K562 (cell line): ENCODE measurements at regions not wholly inside any gene's neighbourhood (a gene's known extent, or its start where the extent isn't known, plus 50 kb on each side); places are given as distances from the start of the nearest gene placed in this dataset.

Source experiments
- ATAC-seq: fragments of 200-7000 bp; cut with Tn5 transposase; 3 replicates; pipeline ENCODE4 v1.9.1; 2020; ENCODE audit warnings: moderate library complexity
- BruUV-seq: library from RNA; stranded (reverse); fragments of 400-500 nt; replicated peaks from 2 replicates; lab custom pipeline; 2021; lab: Mats Ljungman, UMichigan
- CTCF ChIA-PET: fragments of 300-600 bp; formaldehyde crosslinking; extraction: SDS; loops from one replicate; lab custom pipeline; 2021; ENCODE audit warnings: low intra/inter-chr PET ratio; lab: Yijun Ruan, JAX
- POLR2A ChIA-PET: fragments of 300-600, 350-650 bp; sonication (Branson Sonifier 250); formaldehyde crosslinking; extraction: SDS; loops from one replicate; lab custom pipeline; 2021; ENCODE audit warnings: antibody characterized with exemption, inconsistent platforms; lab: Yijun Ruan, JAX
- DNase-seq, 4 experiments: peaks; one replicate each; pipeline versions ENCODE4 v3.0.0 to v3.0.0-alpha.2; 2011 to 2018; ENCODE audit warnings: low spot score in 3 of 4, mixed read lengths in 3 of 4; ENCODE audit errors: extremely low read depth in 1 of 4
- FAIRE-seq: peaks from 2 replicates; lab custom pipeline; 2011; peaks lifted over from hg19 to GRCh38; lab: Jason Lieb, UNC
- H2AFZ ChIP-seq: 2 replicates; pipeline ENCODE4 v1.6.0; 2011; ENCODE audit warnings: low read depth, low read length, control low read depth, inconsistent platforms
- H3K27ac ChIP-seq: fragments of 200-600 bp; 3 replicates; pipeline ENCODE4 v1.8.0; 2011; ENCODE audit warnings: low read depth, mild to moderate bottlenecking, control low read depth, inconsistent platforms, low read length, moderate library complexity, mixed read lengths; ENCODE audit errors: extremely low read depth
- H3K27me3 ChIP-seq, 2 experiments: fragments of 300-600 bp in 1 of 2; 2 replicates in 1 of 2; 3 replicates in 1 of 2; pipeline versions ENCODE4 v1.6.0 to v1.8.0; 2011; ENCODE audit warnings: inconsistent platforms in 2 of 2, low read length in 2 of 2, mild to moderate bottlenecking in 1 of 2, mixed read lengths in 1 of 2, moderate library complexity in 1 of 2; ENCODE audit not compliant: control insufficient read depth in 2 of 2, insufficient read depth in 2 of 2
- H3K36me3 ChIP-seq: fragments of 300-600 bp; 3 replicates; pipeline ENCODE4 v1.8.0; 2011; ENCODE audit warnings: mild to moderate bottlenecking, low read length, inconsistent platforms; ENCODE audit not compliant: control insufficient read depth, insufficient read depth
- H3K4me1 ChIP-seq, 2 experiments: fragments of 200-600 bp in 1 of 2; replicated peaks in 1 of 2; 2 replicates in 1 of 2; 3 replicates in 1 of 2; pipeline versions ENCODE4 v1.5.1 to v1.8.0; 2011; ENCODE audit warnings: inconsistent platforms in 2 of 2, low read length in 2 of 2, mild to moderate bottlenecking in 1 of 2, mixed read lengths in 1 of 2, moderate library complexity in 1 of 2; ENCODE audit not compliant: control insufficient read depth in 2 of 2, insufficient read depth in 2 of 2
- H3K4me2 ChIP-seq: 2 replicates; pipeline ENCODE4 v1.6.1; 2011; ENCODE audit warnings: low read length, control low read depth, inconsistent platforms, mixed read lengths; ENCODE audit not compliant: insufficient read depth
- H3K4me3 ChIP-seq: fragments of 200-600 bp; sonication (generic), shearing (Covaris generic); 2 replicates; pipeline ENCODE4 v1.5.1; 2016; ENCODE audit warnings: control low read depth, inconsistent platforms
- H3K79me2 ChIP-seq: fragments of 200-600 bp; 3 replicates; pipeline ENCODE4 v1.8.0; 2011; ENCODE audit warnings: low read length, inconsistent platforms; ENCODE audit not compliant: control insufficient read depth, insufficient read depth
- H3K9ac ChIP-seq, 2 experiments: 2 replicates each; pipeline versions ENCODE4 v1.6.0 to v1.6.1; 2011; ENCODE audit warnings: low read depth in 2 of 2, low read length in 2 of 2, control low read depth in 1 of 2, inconsistent platforms in 1 of 2, mild to moderate bottlenecking in 1 of 2, mixed read lengths in 1 of 2; ENCODE audit not compliant: insufficient read depth in 1 of 2
- H3K9me1 ChIP-seq: one replicate; pipeline ENCODE4 v1.6.0; 2011; ENCODE audit warnings: inconsistent platforms, mild to moderate bottlenecking, low read length, moderate library complexity; ENCODE audit not compliant: control insufficient read depth, insufficient read depth
- H3K9me3 ChIP-seq: replicated peaks from 2 replicates; pipeline ENCODE4 v1.5.1; 2011; ENCODE audit warnings: low read depth, low read length, inconsistent platforms; ENCODE audit not compliant: control insufficient read depth, insufficient read depth
- H4K20me1 ChIP-seq: replicated peaks from 2 replicates; pipeline ENCODE4 v1.6.1; 2011; ENCODE audit warnings: low read length, inconsistent platforms, mixed read lengths; ENCODE audit not compliant: control insufficient read depth, insufficient read depth
- GATA2 ChIP-seq: sonication (generic); formaldehyde crosslinking; IDR thresholded peaks from 2 replicates; pipeline ENCODE4 v1.4.0; 2020; ENCODE audit warnings: mild to moderate bottlenecking, missing genetic modification reagents
- HNRNPLL ChIP-seq: fragments of 200-400 bp; formaldehyde crosslinking; IDR thresholded peaks from 2 replicates; pipeline ENCODE4 v1.6.1; 2017; ENCODE audit warnings: low read length, low read depth, mild to moderate bottlenecking; ENCODE audit not compliant: poor library complexity, severe bottlenecking
- MTA3 ChIP-seq: fragments of 450-650 bp; formaldehyde crosslinking; IDR thresholded peaks from 2 replicates; pipeline ENCODE4 v1.6.1; 2017; ENCODE audit warnings: mild to moderate bottlenecking, borderline replicate concordance
- NKRF ChIP-seq: fragments of 450-650 bp; IDR thresholded peaks from 2 replicates; pipeline ENCODE4 v1.6.1; 2016; ENCODE audit warnings: borderline replicate concordance
- NR2F6 ChIP-seq: fragments of 450-650 bp; formaldehyde crosslinking; IDR thresholded peaks from 2 replicates; pipeline ENCODE4 v1.4.0; 2020; ENCODE audit warnings: mild to moderate bottlenecking
- SETDB1 ChIP-seq: IDR thresholded peaks from one replicate; pipeline ENCODE4 v1.6.1; 2012; ENCODE audit warnings: low read length, control low read depth, inconsistent platforms
- TCFL5 ChIP-seq: fragments of 250-450 bp; sonication (Bioruptor Pico); conservative IDR thresholded peaks from 2 replicates; pipeline ENCODE4 v1.6.1; 2021; ENCODE audit warnings: mild to moderate bottlenecking, moderate library complexity, matching md5 sums
- TFE3 ChIP-seq: fragments of 450-650 bp; formaldehyde crosslinking; IDR thresholded peaks from 2 replicates; pipeline ENCODE4 v1.4.0; 2020; ENCODE audit warnings: mild to moderate bottlenecking, mixed read lengths
- XRCC3 ChIP-seq: fragments of 450-650 bp; IDR thresholded peaks from 2 replicates; pipeline ENCODE4 v1.6.1; 2017; ENCODE audit warnings: mild to moderate bottlenecking, moderate library complexity
- ZSCAN32 ChIP-seq: fragments of 450-650 bp; formaldehyde crosslinking; IDR thresholded peaks from 2 replicates; pipeline ENCODE4 v1.4.0; 2020; ENCODE audit warnings: mild to moderate bottlenecking, moderate library complexity
- in situ Hi-C: fragments of 300-500 bp; cut with MboI; formaldehyde crosslinking; loops from 4 replicates; pipeline ENCODE4 v1.15.0; 2018; ENCODE audit warnings: inconsistent platforms, mixed read lengths
- intact Hi-C: fragments of 100-400 bp; cut with micrococcal nuclease; formaldehyde crosslinking; loops from 2 replicates; pipeline ENCODE4 v1.14.2; 2022

GRCh38 chr4:100843910-100844309 lies 326.1 kb upstream of the EMCN start:
- H3K27me3 ChIP-seq, result no peaks in the 10 kb centered on the region
- DNase-seq (no peak), FAIRE-seq (no peak), ATAC-seq (no peak)
- BruUV-seq, result no TSS peak
- no peaks in the 10 kb centered on the region for H3K4me1 ChIP-seq
- no peaks in the 10 kb centered on the region for H3K9me1 ChIP-seq
- H2AFZ ChIP-seq, result no peak overlapping the region
- H4K20me1 ChIP-seq, result no peaks in the 10 kb centered on the region
- H3K27ac ChIP-seq, result no peak overlapping the region
- H3K9me3 ChIP-seq, result no peaks in the 10 kb centered on the region
- in situ Hi-C loops (no loop called here), intact Hi-C loops (no loop called here)
- ChIA-PET POLR2A (no interaction called here), CTCF (no interaction called here)
- no peak overlapping the region for H3K4me3 ChIP-seq
- H3K36me3 ChIP-seq, result no peaks in the 10 kb centered on the region
- H3K4me2 ChIP-seq, result no peak overlapping the region
- no peaks in the 10 kb centered on the region for H3K79me2 ChIP-seq
- no peak for TF ChIP-seq MTA3
- no peak for TF ChIP-seq ZSCAN32
- no peak for TF ChIP-seq TCFL5 (CRISPR knock-in tag)
- TF ChIP-seq TFE3 (CRISPR knock-in tag), result no peak
- no peak for TF ChIP-seq SETDB1
- no peak for TF ChIP-seq HNRNPLL
- TF ChIP-seq XRCC3, result no peak
- no peak for TF ChIP-seq NR2F6
- no peak for TF ChIP-seq NKRF
- TF ChIP-seq GATA2 (CRISPR knock-in tag), result no peak
- H3K9ac ChIP-seq, result no peak overlapping the region
